Astrocyte of the hippocampus (primary cell): ENCODE measurements at regions not wholly inside any gene's neighbourhood (a gene's known extent, or its start where the extent isn't known, plus 50 kb on each side); places are given as distances from the start of the nearest gene placed in this dataset.
"Not testable (repeated sequence)": the region's sequence is repeated elsewhere in the genome, so short reads cannot be mapped to it uniquely, and the experiment has no call there.

Source experiments
- DNase-seq: peaks from one replicate; pipeline ENCODE4 v3.0.0; 2011; ENCODE audit warnings: low read depth, low spot score

DNA sequence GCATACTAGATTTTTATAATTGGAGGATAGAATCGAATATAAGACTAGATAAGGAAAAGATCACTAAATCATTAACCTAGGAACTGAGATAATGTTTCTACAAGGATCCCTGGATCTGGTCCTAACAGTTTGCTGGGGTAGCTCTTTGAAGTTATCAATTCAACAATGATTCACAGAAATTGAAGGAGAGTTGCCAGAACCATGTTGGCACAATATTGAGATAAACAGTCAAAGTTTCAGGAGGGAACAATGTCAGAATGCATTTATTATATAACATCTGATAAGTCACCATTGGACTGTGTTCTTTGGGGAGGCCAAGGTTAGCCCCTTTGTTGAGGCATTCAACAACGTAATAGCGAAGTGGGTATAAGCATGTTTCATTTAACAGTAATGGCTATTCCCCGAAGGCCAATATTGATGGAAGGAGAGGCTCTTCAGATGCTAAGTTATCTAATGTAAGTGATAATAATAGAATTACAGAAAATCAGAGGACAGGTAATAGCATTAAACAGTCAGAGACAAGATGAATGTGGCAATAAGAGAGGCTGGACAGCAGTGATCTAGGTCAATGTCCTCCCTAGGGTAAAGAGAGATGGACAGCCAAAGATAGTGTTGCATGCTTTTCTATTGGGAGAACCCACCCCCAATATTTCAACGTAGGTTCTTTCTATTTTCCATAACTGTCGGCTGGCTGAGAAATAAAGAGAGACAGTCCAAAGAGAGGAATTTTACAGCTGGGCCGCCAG lies 604.8 kb upstream of the GYPC start:
- no peak for DNase-seq

GRCh38 chr2:126051737-126052240 lies 604.2 kb upstream of the GYPC start:
- not testable (repeated sequence) for DNase-seq

GRCh38 chr2:126059379-126059778 lies 596.6 kb upstream of the GYPC start:
- DNase-seq: no peak

DNA sequence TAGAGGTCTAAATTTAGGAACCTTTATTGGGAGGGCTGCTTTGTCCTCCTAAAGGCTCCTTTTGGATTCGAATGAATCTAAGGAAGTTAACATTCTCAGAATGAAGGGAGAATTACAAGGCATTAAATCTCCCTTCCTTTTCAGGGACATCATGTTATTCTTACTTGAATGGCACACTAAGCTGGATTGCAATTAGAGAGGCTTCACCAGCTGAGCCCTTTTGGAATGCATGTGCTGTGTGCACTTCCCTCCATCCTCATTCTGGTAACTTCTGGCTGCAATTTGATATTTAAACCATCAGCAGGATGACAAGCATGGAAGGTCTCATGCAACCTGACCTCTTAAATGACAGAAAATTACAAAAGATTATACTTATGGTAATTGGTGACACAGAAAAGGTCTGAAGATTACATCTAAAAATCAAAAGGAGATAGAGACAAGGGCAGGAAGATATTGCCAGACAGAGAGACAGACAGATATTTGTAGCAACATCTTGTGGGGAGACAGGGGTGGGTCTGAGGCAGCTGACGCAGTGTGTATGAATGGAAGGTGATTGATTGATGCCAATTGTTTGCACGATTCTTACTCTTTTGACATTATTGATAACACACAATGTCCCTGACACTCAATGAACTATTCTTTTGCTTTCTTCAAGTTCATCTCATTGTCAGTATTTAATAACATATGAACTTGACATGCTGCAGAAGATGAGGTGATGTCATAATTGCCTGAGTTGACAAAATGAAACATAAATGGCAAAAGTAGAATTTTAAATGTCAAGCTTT lies 570.8 kb upstream of the GYPC start:
- DNase-seq: no peak

DNA sequence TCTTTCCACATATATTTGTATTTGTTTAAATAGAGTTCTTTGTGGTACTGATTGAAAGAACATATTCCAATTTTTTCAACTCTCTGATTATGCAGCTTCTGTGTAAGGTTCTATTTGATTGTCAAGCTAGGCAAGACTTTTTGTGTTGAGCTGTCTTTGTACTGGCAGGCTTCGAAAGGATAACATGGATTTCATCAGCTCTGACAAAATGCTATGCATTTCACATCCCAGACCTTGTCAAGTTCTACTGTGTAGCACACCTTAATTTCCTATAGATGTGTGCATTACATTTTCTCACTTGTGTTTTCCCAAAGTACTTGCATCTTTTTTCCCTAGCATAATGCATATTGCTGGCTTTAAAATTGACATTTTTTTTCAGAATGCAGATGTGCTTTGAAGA lies 555.0 kb upstream of the GYPC start:
- no peak for DNase-seq

- no peak for DNase-seq
Measured at GRCh38 chr2:126106006-126106405, 550.0 kb upstream of the GYPC start.

DNA sequence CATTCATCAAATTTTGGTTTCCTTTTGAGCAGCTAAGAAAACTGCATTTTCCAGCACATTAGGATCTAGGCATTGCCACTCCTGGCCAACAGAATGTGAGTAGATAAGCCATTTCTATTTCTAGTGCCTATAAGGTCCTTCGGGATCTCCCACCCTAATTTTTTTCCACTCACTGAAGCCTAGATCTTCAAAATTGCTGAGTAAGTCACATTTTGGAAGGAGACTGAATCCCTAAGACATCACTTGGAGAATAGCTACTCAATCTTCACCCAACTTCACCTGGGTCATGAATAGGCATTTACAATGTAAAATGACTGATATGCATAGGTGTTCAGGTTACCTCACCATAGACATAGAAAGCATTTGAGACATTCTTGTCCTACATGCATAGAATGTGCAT lies 548.1 kb upstream of the GYPC start:
- DNase-seq: no peak

DNA sequence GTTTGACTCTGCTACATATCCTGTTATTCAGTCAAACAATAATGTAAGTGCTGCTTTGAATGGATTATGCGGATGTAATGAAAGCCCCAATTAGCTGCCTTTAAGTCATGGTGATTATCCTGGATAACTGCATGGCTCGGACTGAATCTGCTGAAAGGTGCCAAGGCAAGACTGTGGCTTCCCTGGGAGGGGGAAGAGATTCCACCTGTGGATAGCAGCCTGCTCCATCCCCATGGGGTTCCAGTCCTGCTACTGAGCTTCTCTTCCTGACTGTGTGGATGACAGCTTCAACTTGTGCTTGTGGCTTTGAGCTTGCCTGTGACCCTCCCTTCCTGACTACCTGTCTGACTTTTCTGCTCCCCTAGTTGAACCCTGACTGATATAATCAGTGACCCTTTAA lies 540.0 kb upstream of the GYPC start:
- no peak for DNase-seq

- no peak for DNase-seq
Measured at GRCh38 chr2:126117886-126118285, 538.1 kb upstream of the GYPC start.

DNA sequence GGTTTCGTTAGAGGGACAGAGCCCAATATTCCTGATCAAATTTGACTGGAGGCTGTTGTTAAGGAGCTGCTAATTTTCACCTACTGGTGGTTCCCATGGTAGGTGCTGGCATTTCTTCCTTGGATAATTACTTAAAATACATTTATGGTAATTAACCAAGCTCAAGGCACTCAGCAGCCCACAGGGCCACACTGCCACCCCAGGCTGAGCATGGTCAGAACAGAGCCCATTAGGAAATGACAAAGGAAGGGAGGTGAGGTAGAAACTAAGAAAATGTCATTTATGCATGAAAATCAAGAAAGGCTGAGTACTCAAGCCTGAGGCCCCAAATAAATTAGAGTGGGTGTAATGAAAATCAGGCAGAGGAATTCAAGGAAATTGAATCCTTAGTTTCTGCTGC lies 510.2 kb upstream of the GYPC start:
- DNase-seq: no peak

- no peak for DNase-seq
Measured at GRCh38 chr2:126154256-126154785, 501.6 kb upstream of the GYPC start.

GRCh38 chr2:126160950-126161349 lies 495.0 kb upstream of the GYPC start:
- not testable (repeated sequence) for DNase-seq

- no peak for DNase-seq
Measured at GRCh38 chr2:126172631-126173184, 483.2 kb upstream of the GYPC start.

DNA sequence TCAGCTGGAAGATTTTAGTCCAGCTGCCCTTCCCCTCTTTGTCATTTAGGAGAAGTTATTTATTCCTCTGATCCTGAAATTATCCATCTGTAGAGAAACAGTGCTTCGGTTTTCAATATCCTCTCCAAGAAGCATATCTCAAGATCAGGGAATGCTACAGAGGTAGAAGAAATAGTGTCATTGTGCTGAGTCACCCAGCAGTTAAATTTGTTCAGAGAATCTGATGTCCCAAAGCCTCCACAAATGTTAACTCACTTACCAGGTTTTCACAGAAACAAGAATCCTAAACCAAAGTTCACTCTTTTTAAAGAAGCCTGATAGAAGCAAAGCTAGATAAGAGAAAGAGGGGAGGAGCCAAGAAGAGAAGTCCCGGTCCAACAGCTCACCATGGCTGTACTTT lies 480.7 kb upstream of the GYPC start:
- DNase-seq: no peak

DNA sequence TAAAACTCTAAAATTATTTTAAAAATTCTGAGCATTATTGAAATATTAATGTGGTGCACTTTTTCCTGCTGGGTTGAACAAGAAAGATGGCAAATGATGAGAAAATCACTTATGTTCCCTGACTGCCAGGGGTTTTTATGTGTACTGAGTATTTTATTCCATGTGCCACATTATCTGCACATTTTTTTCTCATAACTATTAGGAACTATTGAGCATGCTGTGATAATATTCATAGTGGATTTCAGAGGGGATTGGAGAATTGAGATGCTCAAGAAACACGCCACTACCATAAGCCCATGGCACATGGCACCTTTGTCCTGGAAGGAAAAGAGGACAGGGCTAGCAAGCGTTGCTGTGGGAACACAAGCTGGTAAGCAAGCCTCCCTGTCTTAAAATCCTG lies 478.5 kb upstream of the GYPC start:
- no peak for DNase-seq

GRCh38 chr2:126187668-126188067 lies 468.3 kb upstream of the GYPC start:
- peak; percentile 31 for DNase-seq

GRCh38 chr2:126189527-126189926 lies 466.4 kb upstream of the GYPC start:
- DNase-seq: no peak

- no peak for DNase-seq
Measured at GRCh38 chr2:126200538-126200937, 455.4 kb upstream of the GYPC start.

DNA sequence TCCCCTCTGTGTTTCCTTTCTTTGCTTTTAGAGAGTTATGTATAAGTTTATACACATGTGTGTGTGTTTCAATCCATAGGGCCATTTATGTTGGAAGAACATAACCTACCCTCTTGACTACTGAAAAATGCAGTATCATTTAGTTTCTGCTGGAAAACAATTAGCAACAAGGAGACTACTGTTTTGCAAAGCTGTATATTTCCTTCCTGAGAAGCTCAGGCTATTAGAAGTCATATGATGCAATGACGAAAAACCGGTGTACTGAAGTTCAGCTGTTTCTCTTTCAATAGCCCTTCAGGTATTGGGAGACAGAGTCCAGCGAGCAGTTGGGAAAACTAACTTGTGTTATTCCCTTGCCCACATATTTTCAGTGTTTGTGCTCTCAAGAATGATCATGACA lies 447.7 kb upstream of the GYPC start:
- no peak for DNase-seq

GRCh38 chr2:126212735-126213134 lies 443.2 kb upstream of the GYPC start:
- no peak for DNase-seq

DNA sequence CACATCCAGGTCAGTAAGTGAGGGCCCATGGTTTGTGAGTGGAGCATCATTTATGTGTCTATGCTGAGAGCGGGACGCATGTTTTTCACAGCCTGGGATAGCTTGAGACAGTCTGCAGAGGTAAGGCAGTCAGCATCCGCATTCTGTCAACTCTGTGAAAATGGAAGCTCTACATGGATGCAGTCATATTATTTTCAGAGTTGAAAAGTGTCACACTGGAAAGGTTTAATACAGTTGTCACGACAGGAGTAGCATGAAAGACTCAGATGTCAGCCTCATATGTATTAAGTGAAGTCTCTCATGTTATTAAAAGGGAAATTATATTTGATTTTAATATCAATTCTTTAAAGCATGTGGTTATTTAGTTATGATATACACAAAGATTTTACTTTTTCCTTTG lies 436.9 kb upstream of the GYPC start:
- no peak for DNase-seq

DNA sequence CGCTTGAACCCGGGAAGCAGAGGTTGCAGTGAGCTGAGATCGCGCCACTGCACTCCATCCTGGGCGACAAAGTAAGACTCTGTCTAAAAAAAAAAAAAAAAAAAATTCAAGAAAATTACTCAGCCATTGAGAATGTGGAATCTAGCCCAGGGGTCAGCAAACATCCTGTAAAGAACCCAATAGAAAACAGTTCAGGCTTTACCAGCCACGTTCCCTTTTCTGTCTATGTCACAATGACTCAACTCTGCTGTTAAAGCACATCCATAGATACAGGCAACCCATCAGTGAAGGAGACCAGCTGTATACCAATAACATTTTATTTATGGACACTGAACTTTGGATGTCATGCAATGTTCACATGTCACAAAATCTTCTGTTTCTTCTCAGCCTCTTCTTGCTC lies 435.6 kb upstream of the GYPC start:
- DNase-seq: peak; percentile 4
